Esophagus (tissue), 2 donors: ENCODE measurements at regions not wholly inside any gene's neighbourhood (a gene's known extent, or its start where the extent isn't known, plus 50 kb on each side); places are given as distances from the start of the nearest gene placed in this dataset.
"Not testable (repeated sequence)": the region's sequence is repeated elsewhere in the genome, so short reads cannot be mapped to it uniquely, and the experiment has no call there.

Source experiments
- H3K27ac ChIP-seq, 2 donors: one replicate each; pipeline ENCODE4 v1.5.1; 2013; ENCODE audit warnings: low read depth in 2 of 2, mild to moderate bottlenecking in 2 of 2, inconsistent platforms in 1 of 2, low read length in 1 of 2, moderate library complexity in 1 of 2
- H3K27me3 ChIP-seq, 2 donors: one replicate each; pipeline ENCODE4 v1.6.1; 2013; ENCODE audit warnings: low read length in 2 of 2, control low read depth in 1 of 2, mild to moderate bottlenecking in 1 of 2; ENCODE audit not compliant: insufficient read depth in 2 of 2, control insufficient read depth in 1 of 2
- H3K36me3 ChIP-seq, 2 donors: one replicate each; pipeline ENCODE4 v1.6.1; 2013; ENCODE audit warnings: low read length in 1 of 2; ENCODE audit not compliant: control insufficient read depth in 2 of 2, insufficient read depth in 2 of 2
- H3K4me1 ChIP-seq, 2 donors: one replicate each; pipeline ENCODE4 v1.6.1; 2013; ENCODE audit warnings: low read length in 1 of 2; ENCODE audit not compliant: control insufficient read depth in 2 of 2, insufficient read depth in 2 of 2
- H3K4me3 ChIP-seq, 2 donors: one replicate each; pipeline ENCODE4 v1.5.1; 2013; ENCODE audit warnings: low read length in 2 of 2, mild to moderate bottlenecking in 2 of 2, low read depth in 1 of 2, moderate library complexity in 1 of 2
- H3K9me3 ChIP-seq, 2 donors: one replicate each; pipeline ENCODE4 v1.6.1; 2013; ENCODE audit warnings: mild to moderate bottlenecking in 2 of 2, low read depth in 1 of 2, low read length in 1 of 2, moderate library complexity in 1 of 2; ENCODE audit not compliant: control insufficient read depth in 2 of 2, insufficient read depth in 1 of 2
- WGBS, 2 donors: extraction: QIAGEN DNeasy Blood & Tissue Kit; methylation state at CpG; one replicate each; pipeline ENCODE4 v1.1.7; 2013; 5-methylcytosine and 5-hydroxymethylcytosine counted together
- donor health status: healthy with polysubstance abuse.
- donor health status: Bipolar disorder and iron deficiency.

DNA sequence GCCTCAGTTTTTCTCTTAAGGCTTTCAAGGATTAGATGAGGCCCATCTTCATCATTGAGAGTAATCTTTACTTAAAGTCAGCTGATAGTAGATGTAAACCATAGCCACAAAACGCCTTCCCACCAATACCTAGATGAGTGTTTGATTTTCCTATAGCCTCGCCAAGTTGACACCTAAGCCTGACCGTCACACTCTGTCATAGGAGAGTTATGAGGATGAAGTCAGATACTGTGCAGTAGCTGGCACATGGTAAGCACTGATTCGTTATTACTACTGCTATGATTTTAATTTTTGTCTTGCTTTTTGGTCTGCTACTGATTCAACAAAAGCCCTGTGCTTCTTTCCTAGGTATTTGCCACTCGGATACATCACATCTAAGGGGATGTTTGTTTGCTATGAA lies 395.5 kb downstream of the RPS6KC1 start:
- no peaks in the 10 kb centered on the region for H3K27me3 ChIP-seq
- H3K36me3 ChIP-seq = no peaks in the 10 kb centered on the region
- peaks cover 0 to 3% of the 10 kb centered on the region in 2 donors for H3K9me3 ChIP-seq
- H3K4me3 ChIP-seq = no peak overlapping the region
- WGBS, 2 donors = 70 to 77% methylated on average over 5 of the region's 5 CpGs
- H3K4me1 ChIP-seq = no peaks in the 10 kb centered on the region
- no peak overlapping the region for H3K27ac ChIP-seq

DNA sequence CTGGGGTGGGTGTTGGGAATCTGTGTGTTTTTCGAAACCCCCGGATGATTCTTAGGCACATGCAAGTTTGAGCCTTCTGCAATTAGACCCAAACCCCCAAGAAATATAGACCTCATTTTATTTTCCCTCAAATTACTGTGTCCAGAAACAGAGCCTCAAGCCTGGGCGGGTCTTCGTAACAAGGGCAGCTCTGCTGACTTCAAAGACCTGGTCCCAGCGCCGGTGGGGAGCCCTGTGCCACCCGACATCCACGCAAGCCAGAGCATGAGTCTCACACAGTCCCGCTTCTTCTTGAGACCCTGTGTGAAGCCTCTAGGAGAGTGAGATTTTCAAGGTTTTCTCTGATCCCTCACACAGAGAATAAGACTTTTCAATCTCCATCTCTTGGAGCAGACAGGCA lies 397.3 kb downstream of the RPS6KC1 start:
- H3K4me3 ChIP-seq = no peak overlapping the region
- peaks cover 0 to 2% of the 10 kb centered on the region in 2 donors for H3K27me3 ChIP-seq
- no peaks in the 10 kb centered on the region for H3K4me1 ChIP-seq
- no peak overlapping the region for H3K27ac ChIP-seq
- WGBS, 2 donors = 81 to 87% methylated on average over 9 of the region's 9 CpGs
- H3K9me3 ChIP-seq = peaks cover 0 to 3% of the 10 kb centered on the region in 2 donors
- H3K36me3 ChIP-seq = no peaks in the 10 kb centered on the region

DNA sequence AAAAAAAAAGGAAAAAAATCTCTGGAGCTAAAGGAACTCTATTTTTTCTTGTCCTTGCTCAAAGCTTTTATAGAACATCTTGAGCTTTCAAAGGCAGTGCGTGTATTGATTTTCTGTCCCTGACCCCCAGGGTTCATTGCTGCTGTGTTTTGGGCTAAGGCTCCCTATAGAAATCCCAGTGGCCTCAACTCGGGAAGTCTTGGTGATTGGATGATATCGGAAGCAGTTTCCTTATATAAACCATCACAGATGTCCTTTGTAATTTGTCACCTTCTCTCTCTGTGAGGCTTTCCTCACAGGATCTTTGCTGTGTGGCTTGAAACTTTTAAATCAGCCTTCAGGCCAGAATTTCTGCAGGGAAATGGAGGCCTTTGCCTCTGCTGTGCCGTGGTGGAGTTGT lies 397.7 kb downstream of the RPS6KC1 start:
- Histone ChIP-seq H3K4me1 (no peaks in the 10 kb centered on the region), H3K27ac (no peak overlapping the region), H3K27me3 (peaks cover 0 to 2% of the 10 kb centered on the region in 2 donors), H3K9me3 (peaks cover 0 to 2% of the 10 kb centered on the region in 2 donors), H3K4me3 (no peak overlapping the region), H3K36me3 (no peaks in the 10 kb centered on the region)
- WGBS, 2 donors = 70% methylated on average over 4 of the region's 4 CpGs

DNA sequence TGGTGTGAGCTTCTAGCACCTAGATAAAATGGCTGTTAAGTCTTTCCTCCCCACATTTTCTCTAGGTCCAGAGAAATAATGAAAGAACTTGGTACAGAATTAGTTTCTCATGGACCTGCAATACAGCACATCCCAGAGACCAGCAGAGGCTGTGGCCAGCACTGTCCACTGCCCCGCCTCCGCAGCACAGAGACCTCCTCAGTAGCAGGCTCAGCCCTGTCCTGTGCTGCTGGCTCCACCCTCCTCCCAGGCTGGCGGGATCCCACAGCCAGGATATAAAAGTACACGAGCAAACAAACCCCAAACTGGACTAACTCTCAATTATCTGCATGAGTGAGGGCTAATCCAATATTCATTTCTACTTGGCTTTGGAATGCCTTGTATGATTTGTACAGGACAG lies 401.5 kb downstream of the RPS6KC1 start:
- Histone ChIP-seq H3K36me3 (no peaks in the 10 kb centered on the region), H3K27me3 (peaks cover 0 to 2% of the 10 kb centered on the region in 2 donors), H3K4me1 (no peaks in the 10 kb centered on the region), H3K9me3 (peaks cover 0 to 3% of the 10 kb centered on the region in 2 donors), H3K4me3 (no peak overlapping the region), H3K27ac (no peak overlapping the region)
- WGBS, 2 donors = 70 to 77% methylated on average over 4 of the region's 4 CpGs

DNA sequence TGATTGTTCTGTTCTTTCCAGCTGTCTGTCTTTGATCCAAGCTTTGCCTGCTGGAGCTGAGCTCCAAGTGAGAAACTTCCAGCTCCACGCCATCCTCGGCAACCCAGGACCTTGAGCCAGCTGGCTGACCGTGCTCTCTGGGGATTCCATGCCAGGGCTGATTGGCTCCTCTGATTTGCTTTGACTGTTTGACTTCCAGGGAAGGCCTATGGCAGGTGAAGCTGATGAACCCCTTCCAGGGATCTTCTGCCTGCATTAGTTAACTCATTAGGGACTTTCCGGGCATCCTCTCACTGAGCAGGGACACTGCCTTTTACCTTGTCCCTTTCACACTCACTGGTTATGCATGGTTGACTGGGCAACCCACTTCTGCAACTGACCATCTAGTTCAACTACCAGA lies 406.1 kb downstream of the RPS6KC1 start:
- Histone ChIP-seq H3K9me3 (peaks cover 0 to 3% of the 10 kb centered on the region in 2 donors), H3K27me3 (peaks cover 0 to 2% of the 10 kb centered on the region in 2 donors), H3K4me3 (no peak overlapping the region), H3K4me1 (no peaks in the 10 kb centered on the region), H3K36me3 (no peaks in the 10 kb centered on the region), H3K27ac (no peak overlapping the region)
- 37 to 54% methylated on average over 4 of the region's 4 CpGs for WGBS, 2 donors

DNA sequence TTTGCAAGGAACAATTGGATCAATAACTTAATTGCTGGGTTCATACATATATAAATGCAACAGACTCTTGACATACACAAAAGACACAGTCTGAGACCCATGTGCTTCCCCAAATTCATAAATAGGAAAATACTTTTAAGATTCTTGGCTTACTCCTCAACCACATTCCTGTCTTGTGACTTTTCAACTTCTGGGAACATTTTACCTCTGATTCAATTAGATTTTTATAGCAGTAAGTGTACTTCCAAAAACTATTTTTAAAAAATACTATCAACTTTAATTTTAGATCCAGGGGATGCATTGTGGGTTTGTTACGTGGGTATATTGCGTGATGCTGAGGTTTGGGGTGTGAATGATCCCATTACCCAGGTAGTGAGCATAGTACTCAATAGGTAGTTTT lies 406.7 kb downstream of the RPS6KC1 start:
- WGBS, 2 donors = 75 to 87% methylated on average over 2 of the region's 2 CpGs
- H3K4me1 ChIP-seq = no peaks in the 10 kb centered on the region
- H3K27me3 ChIP-seq = peaks cover 0 to 1% of the 10 kb centered on the region in 2 donors
- H3K4me3 ChIP-seq = no peak overlapping the region
- peaks cover 0 to 3% of the 10 kb centered on the region in 2 donors for H3K9me3 ChIP-seq
- no peaks in the 10 kb centered on the region for H3K36me3 ChIP-seq
- H3K27ac ChIP-seq = no peak overlapping the region

DNA sequence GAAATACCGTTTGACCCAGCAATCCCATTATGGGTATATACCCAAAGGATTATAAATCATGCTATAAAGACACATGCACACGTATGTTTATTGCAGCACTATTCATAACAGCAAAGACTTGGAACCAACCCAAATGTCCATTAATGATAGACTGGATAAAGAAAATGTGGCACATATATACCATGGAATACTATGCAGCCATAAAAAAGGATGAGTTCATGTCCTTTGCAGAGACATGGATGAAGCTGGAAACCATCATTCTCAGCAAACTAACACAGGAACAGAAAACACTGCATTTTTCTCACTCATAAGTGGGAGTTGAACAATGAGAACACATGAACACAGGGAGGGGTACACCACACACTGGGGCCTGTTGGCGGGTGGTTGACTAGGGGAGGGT lies 411.3 kb downstream of the RPS6KC1 start:
- not testable (repeated sequence) for H3K4me3 ChIP-seq, H3K9me3 ChIP-seq, H3K36me3 ChIP-seq, H3K27me3 ChIP-seq, H3K27ac ChIP-seq, H3K4me1 ChIP-seq
- 90% methylated on average over 3 of the region's 3 CpGs for WGBS, 2 donors

DNA sequence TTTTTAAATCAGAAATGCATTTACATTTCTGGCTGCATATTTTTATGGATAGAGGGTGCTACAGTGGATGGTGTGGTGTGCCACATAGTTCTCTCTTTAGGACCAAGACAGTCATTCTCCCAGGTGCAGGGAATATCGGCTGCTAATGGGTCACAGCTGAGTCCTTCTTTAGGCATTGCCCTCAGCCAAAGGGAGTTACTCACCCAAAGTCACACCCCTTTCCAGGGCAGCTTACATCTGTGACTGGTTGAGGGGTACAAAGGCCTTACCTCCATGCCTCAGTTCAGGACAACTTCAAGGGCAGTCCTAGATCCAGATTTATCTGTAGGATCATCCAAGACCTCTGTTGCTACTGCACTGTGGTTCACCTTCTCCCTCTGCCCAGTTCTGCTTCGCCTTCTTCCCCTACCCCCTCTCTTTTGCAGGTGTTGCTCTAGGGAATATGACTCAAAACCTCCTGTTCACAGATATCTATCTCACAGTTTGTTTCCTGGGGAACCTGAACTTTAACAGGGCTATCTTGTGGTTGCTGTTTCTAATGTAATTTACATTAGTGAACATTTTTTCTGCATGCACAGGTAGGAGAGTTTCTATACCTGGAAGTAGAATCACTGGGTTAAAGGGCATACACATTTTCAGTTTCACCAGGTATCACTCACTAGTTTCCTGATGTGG lies 413.9 kb downstream of the RPS6KC1 start:
- H3K9me3 ChIP-seq = peaks cover 0 to 2% of the 10 kb centered on the region in 2 donors
- WGBS, 2 donors = 63 to 74% methylated on average over 2 of the region's 2 CpGs
- no peak overlapping the region for H3K27ac ChIP-seq
- no peaks in the 10 kb centered on the region for H3K27me3 ChIP-seq
- no peaks in the 10 kb centered on the region for H3K36me3 ChIP-seq
- no peak overlapping the region for H3K4me3 ChIP-seq
- H3K4me1 ChIP-seq = no peaks in the 10 kb centered on the region

DNA sequence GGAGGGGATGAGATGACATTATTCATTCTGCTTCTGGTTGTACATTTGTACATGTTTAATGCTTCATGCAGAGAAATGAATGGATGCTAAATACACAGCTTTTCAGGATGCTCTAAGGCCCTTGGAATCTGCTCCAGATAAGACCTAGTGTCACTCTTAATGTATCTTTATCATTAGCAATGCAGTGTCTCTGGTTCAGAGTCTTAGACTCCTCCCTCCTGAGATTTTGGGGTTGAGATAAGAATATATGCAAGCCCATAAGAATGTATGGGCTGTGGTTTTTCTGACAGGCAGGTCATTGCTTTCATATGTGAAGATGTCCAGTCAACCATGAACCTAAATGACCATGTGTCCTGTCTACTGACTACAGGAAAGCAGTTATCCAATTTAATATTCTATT lies 415.5 kb downstream of the RPS6KC1 start:
- H3K9me3 ChIP-seq = peaks cover 0 to 2% of the 10 kb centered on the region in 2 donors
- H3K27ac ChIP-seq = no peak overlapping the region
- H3K4me3 ChIP-seq = no peak overlapping the region
- H3K4me1 ChIP-seq = no peaks in the 10 kb centered on the region
- H3K36me3 ChIP-seq = no peaks in the 10 kb centered on the region
- no peaks in the 10 kb centered on the region for H3K27me3 ChIP-seq

DNA sequence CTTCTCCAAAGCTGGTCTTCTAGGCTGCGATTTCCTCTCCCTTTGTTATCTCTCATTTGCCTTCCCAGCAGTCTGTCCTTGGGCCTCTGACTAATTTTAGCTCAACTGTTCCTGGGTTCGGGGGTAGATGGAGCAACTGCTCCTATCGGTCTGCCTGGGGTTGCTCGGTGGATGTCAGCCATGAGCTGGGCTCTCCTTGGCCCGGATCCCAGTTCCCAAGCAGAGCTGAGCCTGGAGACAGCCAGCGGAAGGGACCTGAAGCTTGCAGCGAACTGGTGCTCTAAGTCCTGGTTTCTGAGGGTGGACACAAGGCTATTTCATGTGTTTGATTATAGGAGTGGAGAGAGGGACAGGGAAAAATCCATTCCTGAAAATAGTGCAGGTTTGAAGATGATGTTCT lies 423.0 kb downstream of the RPS6KC1 start:
- Histone ChIP-seq H3K27me3 (no peaks in the 10 kb centered on the region), H3K9me3 (no peaks in the 10 kb centered on the region), H3K4me3 (no peak overlapping the region), H3K4me1 (no peaks in the 10 kb centered on the region), H3K27ac (no peak overlapping the region), H3K36me3 (no peaks in the 10 kb centered on the region)
- WGBS, 2 donors = 59% methylated on average over 7 of the region's 7 CpGs
